HCT116 (cell line): ENCODE measurements at regions not wholly inside any gene's neighbourhood (a gene's known extent, or its start where the extent isn't known, plus 50 kb on each side); places are given as distances from the start of the nearest gene placed in this dataset.

Source experiments
- ATAC-seq: fragments of 200-7000 bp; cut with Tn5 transposase; 2 replicates; pipeline ENCODE4 v1.9.1; 2020; ENCODE audit warnings: mild to moderate bottlenecking, moderate library complexity
- BruUV-seq: library from RNA; stranded (reverse); fragments of 400-500 nt; replicated peaks from 2 replicates; lab custom pipeline; 2021; lab: Mats Ljungman, UMichigan
- CTCF ChIA-PET: fragments of 300-600 bp; sonication (Branson Sonifier 250); formaldehyde crosslinking; loops from one replicate; lab custom pipeline; 2021; ENCODE audit warnings: antibody characterized with exemption; lab: Charles Lee
- POLR2A ChIA-PET: fragments of 300-600, 350-600 bp; sonication (Branson Sonifier 250); formaldehyde crosslinking; loops from one replicate; lab custom pipeline; 2021; ENCODE audit warnings: antibody characterized with exemption; lab: Charles Lee
- RAD21 ChIA-PET, 2 experiments: fragments of 300-600 bp; sonication (Branson Sonifier 250); formaldehyde crosslinking; loops; one replicate each; lab custom pipeline; 2023; ENCODE audit warnings: low total read pairs in 2 of 2; ENCODE audit not compliant: uncharacterized antibody in 2 of 2, unreplicated experiment in 2 of 2, low non-redundant PET in 1 of 2; lab: Charles Lee
- DNase-seq: peaks from one replicate; pipeline ENCODE4 v3.0.0-alpha.2; 2010; ENCODE audit warnings: low read depth, low spot score
- H2AFZ ChIP-seq: fragments of 200-600 bp; shearing (Covaris generic), sonication (generic); 2 replicates; pipeline ENCODE4 v1.6.1; 2017; ENCODE audit warnings: low read depth, mixed run types, mixed read lengths, antibody characterized with exemption, low read length; ENCODE audit not compliant: poor library complexity, severe bottlenecking
- H3K27ac ChIP-seq: 2 replicates; pipeline ENCODE4 v1.5.1; 2012; ENCODE audit warnings: low read depth, low read length
- H3K27me3 ChIP-seq: fragments of 200-600 bp; sonication (generic); 2 replicates; pipeline ENCODE4 v1.6.1; 2016; ENCODE audit warnings: mixed run types, low read length, mixed read lengths; ENCODE audit not compliant: insufficient read depth
- H3K36me3 ChIP-seq, 2 experiments: fragments of 200-500 bp in 1 of 2; fragments of 200-600 bp in 1 of 2; sonication (Bioruptor generic) in 1 of 2; sonication (generic) in 1 of 2; 2 replicates each; pipeline versions ENCODE4 v1.5.1 to v1.6.1; 2014 to 2016; ENCODE audit warnings: low read length in 2 of 2, inconsistent platforms in 1 of 2, mixed read lengths in 1 of 2, mixed run types in 1 of 2; ENCODE audit not compliant: insufficient read depth in 2 of 2, control insufficient read depth in 1 of 2
- H3K4me1 ChIP-seq, 2 experiments: fragments of 200-600 bp in 1 of 2; sonication (generic) in 1 of 2; 2 replicates each; pipeline versions ENCODE4 v1.5.1 to v1.6.1; 2012 to 2017; ENCODE audit warnings: low read length in 2 of 2, inconsistent platforms in 1 of 2, mild to moderate bottlenecking in 1 of 2, mixed read lengths in 1 of 2, mixed run types in 1 of 2, moderate library complexity in 1 of 2; ENCODE audit not compliant: insufficient read depth in 2 of 2, control insufficient read depth in 1 of 2
- H3K4me2 ChIP-seq: fragments of 200-600 bp; sonication (generic); 2 replicates; pipeline ENCODE4 v1.6.1; 2017; ENCODE audit warnings: mixed run types, low read length, mixed read lengths
- H3K4me3 ChIP-seq, 2 experiments: fragments of 200-600 bp in 1 of 2; sonication (generic) in 1 of 2; replicated peaks in 1 of 2; 2 replicates each; pipeline ENCODE4 v1.5.1; 2011 to 2016; ENCODE audit warnings: low read length in 2 of 2, control low read depth in 1 of 2, low read depth in 1 of 2, mild to moderate bottlenecking in 1 of 2, mixed read lengths in 1 of 2, mixed run types in 1 of 2
- H3K79me2 ChIP-seq: fragments of 200-600 bp; sonication (generic); 2 replicates; pipeline ENCODE4 v1.6.1; 2017; ENCODE audit warnings: mild to moderate bottlenecking, mixed run types, low read length, moderate library complexity, mixed read lengths; ENCODE audit not compliant: insufficient read depth
- H3K9ac ChIP-seq: fragments of 200-600 bp; sonication (generic); 2 replicates; pipeline ENCODE4 v1.6.1; 2016; ENCODE audit warnings: low read length, mixed read lengths
- H3K9me2 ChIP-seq: fragments of 200-600 bp; sonication (generic), shearing (Covaris generic); 2 replicates; pipeline ENCODE4 v1.6.1; 2017; ENCODE audit warnings: mixed run types, mild to moderate bottlenecking, moderate library complexity; ENCODE audit not compliant: insufficient read depth
- H3K9me3 ChIP-seq, 2 experiments: fragments of 200-500 bp in 1 of 2; fragments of 200-600 bp in 1 of 2; sonication (Bioruptor generic) in 1 of 2; sonication (generic) in 1 of 2; 2 replicates each; pipeline ENCODE4 v1.6.1; 2014 to 2017; ENCODE audit warnings: low read length in 2 of 2, mixed read lengths in 2 of 2, inconsistent platforms in 1 of 2, low read depth in 1 of 2, mild to moderate bottlenecking in 1 of 2, mixed run types in 1 of 2, moderate library complexity in 1 of 2; ENCODE audit not compliant: control insufficient read depth in 1 of 2, insufficient read depth in 1 of 2
- H4K20me1 ChIP-seq: fragments of 200-600 bp; sonication (generic), shearing (Covaris generic); 2 replicates; pipeline ENCODE4 v1.6.1; 2017; ENCODE audit warnings: mixed run types, mild to moderate bottlenecking, moderate library complexity; ENCODE audit not compliant: insufficient read depth
- EGR1 ChIP-seq: IDR thresholded peaks from 2 replicates; pipeline ENCODE4 v1.6.1; 2012; ENCODE audit warnings: low read depth
- JUND ChIP-seq: IDR thresholded peaks from 2 replicates; pipeline ENCODE4 v1.6.1; 2012
- REST ChIP-seq: IDR thresholded peaks from 2 replicates; pipeline ENCODE4 v1.6.1; 2012; ENCODE audit warnings: low read depth
- SP1 ChIP-seq: IDR thresholded peaks from 2 replicates; pipeline ENCODE4 v1.6.1; 2012; ENCODE audit warnings: low read depth
- ZNF274 ChIP-seq: fragments of 200-500 bp; sonication (Bioruptor generic); IDR thresholded peaks from 2 replicates; pipeline ENCODE4 v1.6.1; 2014; ENCODE audit warnings: mild to moderate bottlenecking, low read depth, low read length, inconsistent platforms
- intact Hi-C: fragments of 100-400 bp; cut with micrococcal nuclease; formaldehyde crosslinking; loops from 2 replicates; pipeline ENCODE4 v1.10.0; 2022
- TF ChIP-seq, protein P1 (sequence below): IDR thresholded peaks from 2 replicates; pipeline ENCODE4 v1.6.1; 2011; ENCODE audit warnings: mild to moderate bottlenecking, low read length, moderate library complexity; ENCODE audit not compliant: insufficient replicate concordance; ENCODE audit errors: extremely low read depth

- TF ChIP-seq, protein P1, sequence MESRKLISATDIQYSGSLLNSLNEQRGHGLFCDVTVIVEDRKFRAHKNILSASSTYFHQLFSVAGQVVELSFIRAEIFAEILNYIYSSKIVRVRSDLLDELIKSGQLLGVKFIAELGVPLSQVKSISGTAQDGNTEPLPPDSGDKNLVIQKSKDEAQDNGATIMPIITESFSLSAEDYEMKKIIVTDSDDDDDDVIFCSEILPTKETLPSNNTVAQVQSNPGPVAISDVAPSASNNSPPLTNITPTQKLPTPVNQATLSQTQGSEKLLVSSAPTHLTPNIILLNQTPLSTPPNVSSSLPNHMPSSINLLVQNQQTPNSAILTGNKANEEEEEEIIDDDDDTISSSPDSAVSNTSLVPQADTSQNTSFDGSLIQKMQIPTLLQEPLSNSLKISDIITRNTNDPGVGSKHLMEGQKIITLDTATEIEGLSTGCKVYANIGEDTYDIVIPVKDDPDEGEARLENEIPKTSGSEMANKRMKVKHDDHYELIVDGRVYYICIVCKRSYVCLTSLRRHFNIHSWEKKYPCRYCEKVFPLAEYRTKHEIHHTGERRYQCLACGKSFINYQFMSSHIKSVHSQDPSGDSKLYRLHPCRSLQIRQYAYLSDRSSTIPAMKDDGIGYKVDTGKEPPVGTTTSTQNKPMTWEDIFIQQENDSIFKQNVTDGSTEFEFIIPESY, result no peak
These were observed 71.7 kb downstream of the RPLP1 start (continued) for GRCh38 chr15:69524296-69524695.

GRCh38 chr15:69524814-69525213 is 72.2 kb downstream of the RPLP1 start:
- CTCF ChIA-PET, result interaction anchor here (1.3 to 1.7 kb wide), 2 partner anchors 107 to 225 kb away, joined by 3 read pairs; no protein-coding TSS in a partner anchor

More at GRCh38 chr15:69524814-69525213, 72.2 kb downstream of the RPLP1 start:
- Histone ChIP-seq H4K20me1 (no peaks in the 10 kb centered on the region), H3K9ac (no peak overlapping the region), H3K27ac (no peak overlapping the region), H3K36me3 (no peaks in the 10 kb centered on the region), H3K9me3 (no peaks in the 10 kb centered on the region), H3K9me2 (no peaks in the 10 kb centered on the region), H3K4me2 (no peak overlapping the region), H3K4me1 (peaks cover 0 to 11% of the 10 kb centered on the region in 2 experiments; a peak in 2 of 4 replicates), H3K27me3 (0 out of 2 replicates have a peak, but pooled peaks cover 2% of the 10 kb centered on the region), H2AFZ (no peak overlapping the region), H3K79me2 (no peaks in the 10 kb centered on the region), H3K4me3 (no peak overlapping the region)
- DNase-seq, result no peak
- intact Hi-C loops, result no loop called here
- TF ChIP-seq SP1 (no peak), REST (no peak), JUND (no peak), EGR1 (no peak), ZNF274 (no peak)
- BruUV-seq, result no TSS peak
- ChIA-PET POLR2A (no interaction called here), RAD21 (no interaction called here)
- no peak for ATAC-seq
